ENCODE measurements at regions not wholly inside any gene's neighbourhood (a gene's known extent, or its start where the extent isn't known, plus 50 kb on each side); places are given as distances from the start of the nearest gene placed in this dataset.

- TF ChIP-seq POLR2AphosphoS5 (IDR thresholded peaks at IDR 0.05; ENCODE audit: low read depth, low read length) (no peak), TCF7L2 (IDR thresholded peaks at IDR 0.05; ENCODE audit: low read depth, low read length) (no peak)
These were observed 514.2 kb downstream of the SOX6 start for GRCh38 chr11:15841931-15842740.

Measured in Panc1 (cell line).